GM10847 (cell line): ENCODE measurements at regions not wholly inside any gene's neighbourhood (a gene's known extent, or its start where the extent isn't known, plus 50 kb on each side); places are given as distances from the start of the nearest gene placed in this dataset.

Experiments used
- POLR2A ChIP-seq: IDR thresholded peaks from 2 replicates; pipeline ENCODE4 v1.6.1; 2011; ENCODE audit not compliant: insufficient read length; ENCODE audit errors: extremely low read depth

GRCh38 chr9:109903515-109904138 is 123.6 kb downstream of the PALM2AKAP2 start:
- TF ChIP-seq POLR2A, result no peak

GRCh38 chr9:109904666-109905065 is 124.7 kb downstream of the PALM2AKAP2 start:
- TF ChIP-seq POLR2A, result no peak

GRCh38 chr9:109905472-109905871 is 125.5 kb downstream of the PALM2AKAP2 start:
- no peak for TF ChIP-seq POLR2A

GRCh38 chr9:109906766-109907382 is 126.9 kb downstream of the PALM2AKAP2 start:
- no peak for TF ChIP-seq POLR2A

DNA sequence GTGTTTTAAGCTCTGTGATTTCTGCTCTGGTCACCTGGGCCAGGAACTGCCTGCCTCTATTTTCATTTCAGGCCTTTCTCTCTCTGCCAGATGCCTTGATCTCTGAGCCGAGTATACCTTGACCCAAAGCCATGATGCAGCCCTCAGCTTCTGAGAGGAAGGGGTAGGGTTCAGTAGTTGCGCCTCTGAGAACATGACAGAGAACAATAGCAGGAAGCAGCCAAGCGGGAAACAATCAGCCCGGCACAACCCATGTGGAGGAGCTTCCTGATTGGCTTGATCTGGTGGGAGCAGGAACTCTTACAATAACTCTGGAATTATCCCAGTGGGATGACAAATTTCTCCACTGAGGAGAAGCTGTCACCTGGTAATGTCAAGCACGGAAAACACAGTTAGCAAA is 127.4 kb downstream of the PALM2AKAP2 start:
- no peak for TF ChIP-seq POLR2A

GRCh38 chr9:109907810-109908458 is 127.9 kb downstream of the PALM2AKAP2 start:
- no peak for TF ChIP-seq POLR2A

GRCh38 chr9:109908459-109909390 is 128.7 kb downstream of the PALM2AKAP2 start:
- no peak for TF ChIP-seq POLR2A

- TF ChIP-seq POLR2A, result no peak
Observed at GRCh38 chr9:109910671-109911518, 130.9 kb downstream of the PALM2AKAP2 start.

- no peak for TF ChIP-seq POLR2A
Observed at GRCh38 chr9:109912082-109912582, 132.1 kb downstream of the PALM2AKAP2 start.

DNA sequence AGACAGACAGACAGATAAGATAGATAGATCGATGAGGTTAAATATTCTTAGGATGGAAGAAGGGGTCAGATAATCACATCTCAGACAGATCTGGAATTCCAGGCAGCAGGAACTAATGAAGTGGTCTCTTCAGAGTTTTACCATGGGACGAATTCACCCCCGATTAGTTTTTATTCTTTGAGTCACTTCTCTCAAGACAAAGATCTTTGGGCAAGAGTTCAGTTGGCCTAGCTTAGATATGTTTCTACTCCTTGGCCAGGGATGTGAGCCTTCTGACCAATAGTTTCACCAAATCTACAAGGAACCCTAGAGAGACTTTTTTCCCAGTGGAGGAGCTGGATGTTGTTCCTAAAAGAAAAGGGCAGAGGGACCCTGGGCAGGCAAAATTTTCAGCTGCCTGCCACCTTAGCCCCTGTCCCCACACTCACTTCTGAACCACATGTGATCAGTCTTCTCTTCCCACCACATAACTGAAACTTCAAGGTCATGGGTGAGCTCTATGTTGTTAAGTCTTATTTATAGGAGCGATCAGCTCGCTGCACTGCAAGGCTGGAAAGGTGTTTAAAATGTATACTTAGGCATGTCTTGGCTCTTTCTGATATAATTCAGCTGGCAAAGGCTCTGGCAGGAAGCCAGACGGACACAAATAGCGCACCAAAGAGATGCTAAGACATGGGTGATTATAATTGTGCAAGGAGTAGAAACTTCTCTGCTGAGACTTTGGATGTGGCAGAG is 132.9 kb downstream of the PALM2AKAP2 start:
- no peak for TF ChIP-seq POLR2A

DNA sequence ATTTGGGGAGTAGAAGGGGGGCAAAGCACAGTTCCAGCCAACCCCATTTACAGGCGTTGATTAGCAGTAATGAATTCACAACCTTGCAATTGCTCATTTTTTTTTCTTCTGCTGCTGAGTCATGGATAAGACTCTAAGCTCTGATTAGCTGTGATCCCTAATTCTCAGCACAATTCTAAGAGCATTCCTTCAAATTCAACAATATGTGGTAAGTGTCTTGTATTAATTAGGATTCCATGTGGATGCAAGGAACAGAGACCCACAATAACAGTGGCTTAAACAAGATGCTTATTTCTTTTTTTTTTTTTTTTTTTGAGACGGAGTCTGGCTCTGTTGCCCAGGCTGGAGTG is 133.4 kb downstream of the PALM2AKAP2 start:
- TF ChIP-seq POLR2A, result no peak

DNA sequence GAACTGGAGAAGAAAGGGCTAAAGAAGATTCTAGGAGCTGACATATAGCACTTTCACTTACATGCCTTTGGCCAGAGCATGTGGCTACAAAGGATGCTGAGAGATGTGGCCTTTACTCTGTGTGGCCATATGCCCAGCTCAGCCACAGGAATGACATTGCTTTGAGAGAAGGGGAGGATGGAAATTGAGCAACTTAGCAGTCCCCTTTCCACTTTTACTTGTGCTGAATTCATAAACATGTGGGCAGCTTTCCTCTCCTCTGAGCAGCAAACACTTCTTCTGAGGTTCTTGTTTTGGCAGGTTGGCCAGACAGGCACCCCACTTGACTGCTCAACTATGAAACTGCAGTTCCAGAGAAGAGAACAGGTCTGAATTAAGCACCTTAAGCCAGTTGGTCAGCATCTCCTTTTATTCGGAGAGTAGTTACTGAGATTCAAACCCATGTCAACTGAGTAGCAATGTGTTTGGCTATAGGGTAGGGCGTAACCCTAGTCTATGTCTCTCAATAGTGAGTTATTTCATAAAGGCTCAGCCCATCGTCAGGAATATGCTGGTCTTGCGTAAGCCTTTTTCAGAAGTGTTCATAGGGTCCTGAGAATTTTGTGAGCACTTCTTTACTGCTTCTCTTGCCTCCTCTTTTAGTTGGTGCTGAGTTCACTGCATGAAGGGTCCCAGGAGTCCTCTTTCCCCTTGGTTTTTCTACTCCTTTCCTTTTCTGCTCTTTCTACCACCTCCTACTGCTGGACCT is 134.5 kb downstream of the PALM2AKAP2 start:
- TF ChIP-seq POLR2A, result no peak

GRCh38 chr9:109916316-109916715 is 136.3 kb downstream of the PALM2AKAP2 start:
- TF ChIP-seq POLR2A, result no peak
